ENCODE measurements at regions not wholly inside any gene's neighbourhood (a gene's known extent, or its start where the extent isn't known, plus 50 kb on each side); places are given as distances from the start of the nearest gene placed in this dataset.

DNA sequence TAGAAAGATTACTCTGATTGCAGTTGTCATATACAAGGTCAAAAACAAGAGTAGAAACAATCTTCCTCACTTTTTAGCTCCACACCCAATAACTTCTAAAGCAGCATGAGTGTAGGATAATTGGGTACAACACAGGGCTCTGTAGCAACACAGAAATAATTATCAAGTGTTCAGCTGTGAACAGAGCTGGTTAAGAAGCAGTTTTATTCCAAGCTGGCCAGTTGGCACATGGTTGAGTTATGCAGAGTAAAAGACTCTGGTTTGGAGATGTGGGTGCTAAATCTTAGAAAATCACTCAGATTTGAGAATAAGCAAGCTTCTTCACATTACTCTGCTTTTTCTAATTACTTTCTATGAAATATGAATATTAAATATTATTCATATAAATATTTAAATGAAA lies 118.5 kb downstream of the KIF2B start:
- TF ChIP-seq EZH2 (IDR thresholded peaks at IDR 0.05) (no peak), EZH2phosphoT487 (IDR thresholded peaks at IDR 0.05) (no peak)
- TF ChIP-seq, protein P1, sequence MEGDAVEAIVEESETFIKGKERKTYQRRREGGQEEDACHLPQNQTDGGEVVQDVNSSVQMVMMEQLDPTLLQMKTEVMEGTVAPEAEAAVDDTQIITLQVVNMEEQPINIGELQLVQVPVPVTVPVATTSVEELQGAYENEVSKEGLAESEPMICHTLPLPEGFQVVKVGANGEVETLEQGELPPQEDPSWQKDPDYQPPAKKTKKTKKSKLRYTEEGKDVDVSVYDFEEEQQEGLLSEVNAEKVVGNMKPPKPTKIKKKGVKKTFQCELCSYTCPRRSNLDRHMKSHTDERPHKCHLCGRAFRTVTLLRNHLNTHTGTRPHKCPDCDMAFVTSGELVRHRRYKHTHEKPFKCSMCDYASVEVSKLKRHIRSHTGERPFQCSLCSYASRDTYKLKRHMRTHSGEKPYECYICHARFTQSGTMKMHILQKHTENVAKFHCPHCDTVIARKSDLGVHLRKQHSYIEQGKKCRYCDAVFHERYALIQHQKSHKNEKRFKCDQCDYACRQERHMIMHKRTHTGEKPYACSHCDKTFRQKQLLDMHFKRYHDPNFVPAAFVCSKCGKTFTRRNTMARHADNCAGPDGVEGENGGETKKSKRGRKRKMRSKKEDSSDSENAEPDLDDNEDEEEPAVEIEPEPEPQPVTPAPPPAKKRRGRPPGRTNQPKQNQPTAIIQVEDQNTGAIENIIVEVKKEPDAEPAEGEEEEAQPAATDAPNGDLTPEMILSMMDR (IDR thresholded peaks at IDR 0.05): no peak

Data from neural progenitor cell (in vitro differentiated cells).